ENCODE measurements at regions not wholly inside any gene's neighbourhood (a gene's known extent, or its start where the extent isn't known, plus 50 kb on each side); places are given as distances from the start of the nearest gene placed in this dataset.

DNA sequence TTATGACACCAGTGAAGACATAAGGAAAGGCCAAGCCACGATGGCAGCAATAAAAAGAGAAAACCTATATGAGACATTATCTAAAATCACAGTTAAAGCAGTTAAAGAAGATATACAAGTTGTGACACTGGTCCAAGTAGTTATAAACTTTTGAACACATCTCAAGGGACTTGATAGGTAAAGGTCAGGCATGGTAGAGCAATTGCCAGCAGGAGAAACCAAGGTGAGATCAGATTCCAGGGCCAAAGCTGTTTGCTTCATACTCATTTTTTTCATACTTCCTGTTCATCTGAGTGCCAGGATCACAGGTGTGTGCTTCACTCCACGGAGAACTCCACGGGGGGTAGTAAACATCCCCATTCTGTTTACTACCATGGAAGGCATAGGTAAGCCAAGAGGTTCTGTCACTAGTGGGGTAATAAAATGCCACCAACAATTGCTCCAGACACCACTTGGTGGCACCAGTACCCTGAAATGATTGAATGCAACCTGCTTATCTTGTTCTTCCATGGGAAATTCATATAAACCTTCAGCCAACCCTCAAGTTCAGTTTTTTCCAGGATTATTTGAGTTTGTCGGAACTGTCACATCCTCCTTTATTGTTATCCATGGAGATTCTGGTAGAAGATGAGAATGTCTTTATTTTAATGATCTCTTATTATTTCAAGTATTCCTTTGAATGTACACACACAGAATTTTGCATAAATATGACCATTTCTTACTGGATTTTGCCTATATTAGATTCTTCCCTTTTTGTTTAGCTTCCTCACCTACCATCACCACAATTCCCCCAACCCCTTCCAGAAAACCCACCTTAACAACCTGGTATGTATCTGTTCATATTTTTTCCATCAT is 59.2 kb upstream of the TSPAN8 start (continued):
- TF ChIP-seq, protein P1, sequence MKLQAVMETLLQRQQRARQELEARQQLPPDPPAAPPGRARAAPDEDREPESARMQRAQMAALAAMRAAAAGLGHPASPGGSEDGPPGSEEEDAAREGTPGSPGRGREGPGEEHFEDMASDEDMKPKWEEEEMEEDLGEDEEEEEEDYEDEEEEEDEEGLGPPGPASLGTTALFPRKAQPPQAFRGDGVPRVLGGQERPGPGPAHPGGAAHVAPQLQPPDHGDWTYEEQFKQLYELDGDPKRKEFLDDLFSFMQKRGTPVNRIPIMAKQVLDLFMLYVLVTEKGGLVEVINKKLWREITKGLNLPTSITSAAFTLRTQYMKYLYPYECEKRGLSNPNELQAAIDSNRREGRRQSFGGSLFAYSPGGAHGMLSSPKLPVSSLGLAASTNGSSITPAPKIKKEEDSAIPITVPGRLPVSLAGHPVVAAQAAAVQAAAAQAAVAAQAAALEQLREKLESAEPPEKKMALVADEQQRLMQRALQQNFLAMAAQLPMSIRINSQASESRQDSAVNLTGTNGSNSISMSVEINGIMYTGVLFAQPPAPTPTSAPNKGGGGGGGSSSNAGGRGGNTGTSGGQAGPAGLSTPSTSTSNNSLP (IDR thresholded peaks at IDR 0.05; ENCODE audit: borderline replicate concordance, low read depth, low read length) = peak; percentile 76; the same call in 1 of the 2 replicates
- no peak for TF ChIP-seq RBM25 (IDR thresholded peaks at IDR 0.05; ENCODE audit: low read depth, low read length, severe bottlenecking)
- TF ChIP-seq TOE1 (IDR thresholded peaks at IDR 0.05; ENCODE audit: borderline replicate concordance) = no peak
- TF ChIP-seq TOE1 (CRISPR knock-in tag; IDR thresholded peaks at IDR 0.05; ENCODE audit: borderline replicate concordance, low read depth) = no peak
- no peak for TF ChIP-seq CCNT2 (IDR thresholded peaks at IDR 0.05; ENCODE audit: borderline replicate concordance, extremely low read depth, insufficient read length, low read depth, low read length)
- TF ChIP-seq, protein P2, sequence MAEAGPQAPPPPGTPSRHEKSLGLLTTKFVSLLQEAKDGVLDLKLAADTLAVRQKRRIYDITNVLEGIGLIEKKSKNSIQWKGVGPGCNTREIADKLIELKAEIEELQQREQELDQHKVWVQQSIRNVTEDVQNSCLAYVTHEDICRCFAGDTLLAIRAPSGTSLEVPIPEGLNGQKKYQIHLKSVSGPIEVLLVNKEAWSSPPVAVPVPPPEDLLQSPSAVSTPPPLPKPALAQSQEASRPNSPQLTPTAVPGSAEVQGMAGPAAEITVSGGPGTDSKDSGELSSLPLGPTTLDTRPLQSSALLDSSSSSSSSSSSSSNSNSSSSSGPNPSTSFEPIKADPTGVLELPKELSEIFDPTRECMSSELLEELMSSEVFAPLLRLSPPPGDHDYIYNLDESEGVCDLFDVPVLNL (CRISPR knock-in tag; IDR thresholded peaks at IDR 0.05; ENCODE audit: low read depth) = no peak
- TF ChIP-seq PYGO2 (tag; IDR thresholded peaks at IDR 0.05) = no peak
- TF ChIP-seq MTA3 (IDR thresholded peaks at IDR 0.05; ENCODE audit: borderline replicate concordance) = no peak
- no peak for TF ChIP-seq E2F3 (CRISPR knock-in tag; IDR thresholded peaks at IDR 0.05)
- no peak for TF ChIP-seq ZNF551 (CRISPR knock-in tag; IDR thresholded peaks at IDR 0.05)
- TF ChIP-seq, protein P3, sequence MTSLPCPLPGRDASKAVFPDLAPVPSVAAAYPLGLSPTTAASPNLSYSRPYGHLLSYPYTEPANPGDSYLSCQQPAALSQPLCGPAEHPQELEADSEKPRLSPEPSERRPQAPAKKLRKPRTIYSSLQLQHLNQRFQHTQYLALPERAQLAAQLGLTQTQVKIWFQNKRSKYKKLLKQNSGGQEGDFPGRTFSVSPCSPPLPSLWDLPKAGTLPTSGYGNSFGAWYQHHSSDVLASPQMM (CRISPR knock-in tag; IDR thresholded peaks at IDR 0.05) = no peak
- TF ChIP-seq ZNF780A (CRISPR knock-in tag; IDR thresholded peaks at IDR 0.05) = no peak
- no peak for TF ChIP-seq XRCC3 (IDR thresholded peaks at IDR 0.05)
- TF ChIP-seq, protein P4, sequence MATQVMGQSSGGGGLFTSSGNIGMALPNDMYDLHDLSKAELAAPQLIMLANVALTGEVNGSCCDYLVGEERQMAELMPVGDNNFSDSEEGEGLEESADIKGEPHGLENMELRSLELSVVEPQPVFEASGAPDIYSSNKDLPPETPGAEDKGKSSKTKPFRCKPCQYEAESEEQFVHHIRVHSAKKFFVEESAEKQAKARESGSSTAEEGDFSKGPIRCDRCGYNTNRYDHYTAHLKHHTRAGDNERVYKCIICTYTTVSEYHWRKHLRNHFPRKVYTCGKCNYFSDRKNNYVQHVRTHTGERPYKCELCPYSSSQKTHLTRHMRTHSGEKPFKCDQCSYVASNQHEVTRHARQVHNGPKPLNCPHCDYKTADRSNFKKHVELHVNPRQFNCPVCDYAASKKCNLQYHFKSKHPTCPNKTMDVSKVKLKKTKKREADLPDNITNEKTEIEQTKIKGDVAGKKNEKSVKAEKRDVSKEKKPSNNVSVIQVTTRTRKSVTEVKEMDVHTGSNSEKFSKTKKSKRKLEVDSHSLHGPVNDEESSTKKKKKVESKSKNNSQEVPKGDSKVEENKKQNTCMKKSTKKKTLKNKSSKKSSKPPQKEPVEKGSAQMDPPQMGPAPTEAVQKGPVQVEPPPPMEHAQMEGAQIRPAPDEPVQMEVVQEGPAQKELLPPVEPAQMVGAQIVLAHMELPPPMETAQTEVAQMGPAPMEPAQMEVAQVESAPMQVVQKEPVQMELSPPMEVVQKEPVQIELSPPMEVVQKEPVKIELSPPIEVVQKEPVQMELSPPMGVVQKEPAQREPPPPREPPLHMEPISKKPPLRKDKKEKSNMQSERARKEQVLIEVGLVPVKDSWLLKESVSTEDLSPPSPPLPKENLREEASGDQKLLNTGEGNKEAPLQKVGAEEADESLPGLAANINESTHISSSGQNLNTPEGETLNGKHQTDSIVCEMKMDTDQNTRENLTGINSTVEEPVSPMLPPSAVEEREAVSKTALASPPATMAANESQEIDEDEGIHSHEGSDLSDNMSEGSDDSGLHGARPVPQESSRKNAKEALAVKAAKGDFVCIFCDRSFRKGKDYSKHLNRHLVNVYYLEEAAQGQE (IDR thresholded peaks at IDR 0.05; ENCODE audit: borderline replicate concordance) = peak; percentile 88
- TF ChIP-seq, protein P4 (CRISPR knock-in tag; IDR thresholded peaks at IDR 0.05; ENCODE audit: low read depth) = no peak
- TF ChIP-seq ZNF79 (CRISPR knock-in tag; IDR thresholded peaks at IDR 0.05; ENCODE audit: low read depth) = no peak
- TF ChIP-seq NFATC3 (IDR thresholded peaks at IDR 0.05) = no peak
